ENCODE measurements at regions not wholly inside any gene's neighbourhood (a gene's known extent, or its start where the extent isn't known, plus 50 kb on each side); places are given as distances from the start of the nearest gene placed in this dataset.

- no peaks in the 10 kb centered on the region for H3K4me1 ChIP-seq (ENCODE audit: control insufficient read depth in 1 of 2, extremely low read depth in 1 of 2, insufficient read depth in 2 of 2, low read length in 2 of 2)
- CTCF ChIA-PET: no interaction called here
- no CpG with 5 or more reads among the region's 1 CpG for WGBS (ENCODE audit: insufficient coverage)
- H3K9me3 ChIP-seq: no peaks in the 10 kb centered on the region
- no peaks in the 10 kb centered on the region for H3K36me3 Mint-ChIP-seq
- POLR2A ChIA-PET: no interaction called here
- peaks cover 0 to 3% of the 10 kb centered on the region in 2 experiments for H3K27me3 ChIP-seq (replicated peaks in 1 of 2; ENCODE audit: control insufficient read depth in 2 of 2, extremely low read depth in 1 of 2, insufficient read depth in 2 of 2, low read length in 1 of 2)
- H3K27ac Mint-ChIP-seq: no peak overlapping the region
- H3K4me1 Mint-ChIP-seq: peaks cover 0 to 4% (median 0%) of the 10 kb centered on the region in 3 donors
- H3K27me3 Mint-ChIP-seq: peaks cover 18 to 20% of the 10 kb centered on the region in 2 donors
- H3K4me3 Mint-ChIP-seq: no peak overlapping the region
- no peaks in the 10 kb centered on the region for H3K36me3 ChIP-seq (ENCODE audit: control insufficient read depth in 2 of 2, extremely low read depth in 1 of 2, insufficient read depth in 1 of 2, low read length in 1 of 2)
- no peak overlapping the region for H3K4me3 ChIP-seq (ENCODE audit: control insufficient read depth in 1 of 2, extremely low read depth in 1 of 2, low read length in 1 of 2)
- H3K27ac ChIP-seq (ENCODE audit: low read length): no peak overlapping the region
- peaks cover 0 to 4% (median 3%) of the 10 kb centered on the region in 3 donors for H3K9me3 Mint-ChIP-seq
- ATAC-seq (replicated peaks in 1 of 4) (no peak), DNase-seq (no peak)
These were observed 180.2 kb upstream of the GAS1 start for GRCh38 chr9:87127543-87127942.

- POLR2A ChIA-PET: no interaction called here
- H3K27ac Mint-ChIP-seq: no peak overlapping the region
- no peaks in the 10 kb centered on the region for H3K36me3 Mint-ChIP-seq
- Histone ChIP-seq H3K36me3 (ENCODE audit: control insufficient read depth in 2 of 2, extremely low read depth in 1 of 2, insufficient read depth in 1 of 2, low read length in 1 of 2) (no peaks in the 10 kb centered on the region), H3K27ac (ENCODE audit: low read length) (no peak overlapping the region), H3K4me3 (ENCODE audit: control insufficient read depth in 1 of 2, extremely low read depth in 1 of 2, low read length in 1 of 2) (no peak overlapping the region), H3K9me3 (no peaks in the 10 kb centered on the region), H3K4me1 (ENCODE audit: control insufficient read depth in 1 of 2, extremely low read depth in 1 of 2, insufficient read depth in 2 of 2, low read length in 2 of 2) (no peaks in the 10 kb centered on the region), H3K27me3 (replicated peaks in 1 of 2; ENCODE audit: control insufficient read depth in 2 of 2, extremely low read depth in 1 of 2, insufficient read depth in 2 of 2, low read length in 1 of 2) (peaks cover 0 to 3% of the 10 kb centered on the region in 2 experiments)
- no CpG with 5 or more reads among the region's 2 CpGs for WGBS (ENCODE audit: insufficient coverage)
- no peak overlapping the region for H3K4me3 Mint-ChIP-seq
- H3K9me3 Mint-ChIP-seq: peaks cover 0 to 4% (median 3%) of the 10 kb centered on the region in 3 donors
- no peak for DNase-seq
- ATAC-seq (replicated peaks in 1 of 4): no peak
- peaks cover 18 to 20% of the 10 kb centered on the region in 2 donors for H3K27me3 Mint-ChIP-seq
- CTCF ChIA-PET: no interaction called here
- peaks cover 0 to 2% (median 0%) of the 10 kb centered on the region in 3 donors for H3K4me1 Mint-ChIP-seq
These were observed 180.8 kb upstream of the GAS1 start for GRCh38 chr9:87127978-87128614.

GRCh38 chr9:87128844-87129493 is 181.7 kb upstream of the GAS1 start:
- ATAC-seq (replicated peaks in 1 of 4) (no peak), DNase-seq (no peak)
- peaks cover 18 to 20% of the 10 kb centered on the region in 2 donors for H3K27me3 Mint-ChIP-seq
- H3K36me3 Mint-ChIP-seq: no peaks in the 10 kb centered on the region
- Histone ChIP-seq H3K4me1 (ENCODE audit: control insufficient read depth in 1 of 2, extremely low read depth in 1 of 2, insufficient read depth in 2 of 2, low read length in 2 of 2) (no peaks in the 10 kb centered on the region), H3K9me3 (no peaks in the 10 kb centered on the region), H3K4me3 (ENCODE audit: control insufficient read depth in 1 of 2, extremely low read depth in 1 of 2, low read length in 1 of 2) (no peak overlapping the region), H3K36me3 (ENCODE audit: control insufficient read depth in 2 of 2, extremely low read depth in 1 of 2, insufficient read depth in 1 of 2, low read length in 1 of 2) (no peaks in the 10 kb centered on the region), H3K27ac (ENCODE audit: low read length) (no peak overlapping the region), H3K27me3 (replicated peaks in 1 of 2; ENCODE audit: control insufficient read depth in 2 of 2, extremely low read depth in 1 of 2, insufficient read depth in 2 of 2, low read length in 1 of 2) (peaks cover 0 to 3% of the 10 kb centered on the region in 2 experiments)
- no peak overlapping the region for H3K4me3 Mint-ChIP-seq
- H3K9me3 Mint-ChIP-seq: peaks cover 3 to 7% (median 4%) of the 10 kb centered on the region in 3 donors
- WGBS (ENCODE audit: insufficient coverage): 55% methylated on average over 3 of the region's 5 CpGs
- ChIA-PET POLR2A (no interaction called here), CTCF (no interaction called here)
- H3K4me1 Mint-ChIP-seq: no peaks in the 10 kb centered on the region
- no peak overlapping the region for H3K27ac Mint-ChIP-seq

- H3K27me3 Mint-ChIP-seq: peaks cover 0 to 5% of the 10 kb centered on the region in 2 donors
- DNase-seq (no peak), ATAC-seq (replicated peaks in 1 of 4) (no peak)
- no peak overlapping the region for H3K4me3 Mint-ChIP-seq
- Histone ChIP-seq H3K27me3 (replicated peaks in 1 of 2; ENCODE audit: control insufficient read depth in 2 of 2, extremely low read depth in 1 of 2, insufficient read depth in 2 of 2, low read length in 1 of 2) (no peaks in the 10 kb centered on the region), H3K9me3 (no peaks in the 10 kb centered on the region), H3K36me3 (ENCODE audit: control insufficient read depth in 2 of 2, extremely low read depth in 1 of 2, insufficient read depth in 1 of 2, low read length in 1 of 2) (no peaks in the 10 kb centered on the region), H3K4me3 (ENCODE audit: control insufficient read depth in 1 of 2, extremely low read depth in 1 of 2, low read length in 1 of 2) (no peak overlapping the region), H3K27ac (ENCODE audit: low read length) (no peak overlapping the region), H3K4me1 (ENCODE audit: control insufficient read depth in 1 of 2, extremely low read depth in 1 of 2, insufficient read depth in 2 of 2, low read length in 2 of 2) (no peaks in the 10 kb centered on the region)
- no peak overlapping the region for H3K27ac Mint-ChIP-seq
- ChIA-PET CTCF (no interaction called here), POLR2A (no interaction called here)
- H3K9me3 Mint-ChIP-seq: peaks cover 0 to 9% (median 3%) of the 10 kb centered on the region in 3 donors
- WGBS (ENCODE audit: insufficient coverage): no CpG with 5 or more reads among the region's 2 CpGs
- H3K4me1 Mint-ChIP-seq: no peaks in the 10 kb centered on the region
- no peaks in the 10 kb centered on the region for H3K36me3 Mint-ChIP-seq
These were observed 187.8 kb upstream of the GAS1 start for GRCh38 chr9:87135074-87135473.

- 64% methylated on average over 4 of the region's 4 CpGs for WGBS (ENCODE audit: insufficient coverage)
- H3K36me3 Mint-ChIP-seq: no peaks in the 10 kb centered on the region
- H3K36me3 ChIP-seq (ENCODE audit: control insufficient read depth in 2 of 2, extremely low read depth in 1 of 2, insufficient read depth in 1 of 2, low read length in 1 of 2): no peaks in the 10 kb centered on the region
- CTCF ChIA-PET: no interaction called here
- ATAC-seq (replicated peaks in 1 of 4): no peak
- peaks cover 0 to 3% of the 10 kb centered on the region in 2 experiments for H3K27me3 ChIP-seq (replicated peaks in 1 of 2; ENCODE audit: control insufficient read depth in 2 of 2, extremely low read depth in 1 of 2, insufficient read depth in 2 of 2, low read length in 1 of 2)
- no peak overlapping the region for H3K27ac ChIP-seq (ENCODE audit: low read length)
- POLR2A ChIA-PET: no interaction called here
- peaks cover 6 to 16% of the 10 kb centered on the region in 2 donors for H3K27me3 Mint-ChIP-seq
- H3K27ac Mint-ChIP-seq: no peak overlapping the region
- peaks cover 0 to 6% (median 3%) of the 10 kb centered on the region in 3 donors for H3K9me3 Mint-ChIP-seq
- no peaks in the 10 kb centered on the region for H3K4me1 ChIP-seq (ENCODE audit: control insufficient read depth in 1 of 2, extremely low read depth in 1 of 2, insufficient read depth in 2 of 2, low read length in 2 of 2)
- no peak for DNase-seq
- H3K4me3 Mint-ChIP-seq: no peak overlapping the region
- H3K9me3 ChIP-seq: no peaks in the 10 kb centered on the region
- no peaks in the 10 kb centered on the region for H3K4me1 Mint-ChIP-seq
- H3K4me3 ChIP-seq (ENCODE audit: control insufficient read depth in 1 of 2, extremely low read depth in 1 of 2, low read length in 1 of 2): no peak overlapping the region
These were observed 190.4 kb upstream of the GAS1 start for GRCh38 chr9:87137718-87138117.

- H3K4me1 Mint-ChIP-seq: no peaks in the 10 kb centered on the region
- H3K27me3 Mint-ChIP-seq: peaks cover 6 to 16% of the 10 kb centered on the region in 2 donors
- CTCF ChIA-PET: no interaction called here
- POLR2A ChIA-PET: no interaction called here
- no CpG with 5 or more reads among the region's 1 CpG for WGBS (ENCODE audit: insufficient coverage)
- DNase-seq: no peak
- H3K4me3 Mint-ChIP-seq: no peak overlapping the region
- ATAC-seq (replicated peaks in 1 of 4): no peak
- no peak overlapping the region for H3K27ac Mint-ChIP-seq
- peaks cover 0 to 5% (median 2%) of the 10 kb centered on the region in 3 donors for H3K9me3 Mint-ChIP-seq
- Histone ChIP-seq H3K4me1 (ENCODE audit: control insufficient read depth in 1 of 2, extremely low read depth in 1 of 2, insufficient read depth in 2 of 2, low read length in 2 of 2) (no peaks in the 10 kb centered on the region), H3K27ac (ENCODE audit: low read length) (no peak overlapping the region), H3K4me3 (ENCODE audit: control insufficient read depth in 1 of 2, extremely low read depth in 1 of 2, low read length in 1 of 2) (no peak overlapping the region), H3K27me3 (replicated peaks in 1 of 2; ENCODE audit: control insufficient read depth in 2 of 2, extremely low read depth in 1 of 2, insufficient read depth in 2 of 2, low read length in 1 of 2) (peaks cover 0 to 3% of the 10 kb centered on the region in 2 experiments), H3K36me3 (ENCODE audit: control insufficient read depth in 2 of 2, extremely low read depth in 1 of 2, insufficient read depth in 1 of 2, low read length in 1 of 2) (no peaks in the 10 kb centered on the region), H3K9me3 (no peaks in the 10 kb centered on the region)
- H3K36me3 Mint-ChIP-seq: no peaks in the 10 kb centered on the region
These were observed 191.1 kb upstream of the GAS1 start for GRCh38 chr9:87138128-87139040.

Measured in T-cell (primary cell).